ENCODE measurements at regions not wholly inside any gene's neighbourhood (a gene's known extent, or its start where the extent isn't known, plus 50 kb on each side); places are given as distances from the start of the nearest gene placed in this dataset.

- H3K4me3 ChIP-seq (replicated peaks; ENCODE audit: insufficient read depth, low read length) = no peak overlapping the region
- no peak for DNase-seq (ENCODE audit: low read depth in 1 of 2, low spot score in 1 of 2)
- no peak overlapping the region for H3K27ac ChIP-seq (replicated peaks)
- TF ChIP-seq POLR2AphosphoS5 (IDR thresholded peaks at IDR 0.05; ENCODE audit: low read depth) (no peak), CTCF (IDR thresholded peaks at IDR 0.05; ENCODE audit: insufficient read depth, low read length) (no peak), GABPA (IDR thresholded peaks at IDR 0.05; ENCODE audit: low read depth) (no peak), SPI1 (IDR thresholded peaks at IDR 0.05; ENCODE audit: borderline replicate concordance, low read depth) (no peak)
- TF ChIP-seq, protein P1, sequence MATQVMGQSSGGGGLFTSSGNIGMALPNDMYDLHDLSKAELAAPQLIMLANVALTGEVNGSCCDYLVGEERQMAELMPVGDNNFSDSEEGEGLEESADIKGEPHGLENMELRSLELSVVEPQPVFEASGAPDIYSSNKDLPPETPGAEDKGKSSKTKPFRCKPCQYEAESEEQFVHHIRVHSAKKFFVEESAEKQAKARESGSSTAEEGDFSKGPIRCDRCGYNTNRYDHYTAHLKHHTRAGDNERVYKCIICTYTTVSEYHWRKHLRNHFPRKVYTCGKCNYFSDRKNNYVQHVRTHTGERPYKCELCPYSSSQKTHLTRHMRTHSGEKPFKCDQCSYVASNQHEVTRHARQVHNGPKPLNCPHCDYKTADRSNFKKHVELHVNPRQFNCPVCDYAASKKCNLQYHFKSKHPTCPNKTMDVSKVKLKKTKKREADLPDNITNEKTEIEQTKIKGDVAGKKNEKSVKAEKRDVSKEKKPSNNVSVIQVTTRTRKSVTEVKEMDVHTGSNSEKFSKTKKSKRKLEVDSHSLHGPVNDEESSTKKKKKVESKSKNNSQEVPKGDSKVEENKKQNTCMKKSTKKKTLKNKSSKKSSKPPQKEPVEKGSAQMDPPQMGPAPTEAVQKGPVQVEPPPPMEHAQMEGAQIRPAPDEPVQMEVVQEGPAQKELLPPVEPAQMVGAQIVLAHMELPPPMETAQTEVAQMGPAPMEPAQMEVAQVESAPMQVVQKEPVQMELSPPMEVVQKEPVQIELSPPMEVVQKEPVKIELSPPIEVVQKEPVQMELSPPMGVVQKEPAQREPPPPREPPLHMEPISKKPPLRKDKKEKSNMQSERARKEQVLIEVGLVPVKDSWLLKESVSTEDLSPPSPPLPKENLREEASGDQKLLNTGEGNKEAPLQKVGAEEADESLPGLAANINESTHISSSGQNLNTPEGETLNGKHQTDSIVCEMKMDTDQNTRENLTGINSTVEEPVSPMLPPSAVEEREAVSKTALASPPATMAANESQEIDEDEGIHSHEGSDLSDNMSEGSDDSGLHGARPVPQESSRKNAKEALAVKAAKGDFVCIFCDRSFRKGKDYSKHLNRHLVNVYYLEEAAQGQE (IDR thresholded peaks at IDR 0.05; ENCODE audit: insufficient replicate concordance, low read depth) = no peak
- peaks cover 8% of the 10 kb centered on the region for H3K27me3 ChIP-seq (ENCODE audit: insufficient read depth, poor library complexity, severe bottlenecking)
Measured at GRCh38 chr13:59447031-59447430, 716.7 kb downstream of the DIAPH3 start.

DNA sequence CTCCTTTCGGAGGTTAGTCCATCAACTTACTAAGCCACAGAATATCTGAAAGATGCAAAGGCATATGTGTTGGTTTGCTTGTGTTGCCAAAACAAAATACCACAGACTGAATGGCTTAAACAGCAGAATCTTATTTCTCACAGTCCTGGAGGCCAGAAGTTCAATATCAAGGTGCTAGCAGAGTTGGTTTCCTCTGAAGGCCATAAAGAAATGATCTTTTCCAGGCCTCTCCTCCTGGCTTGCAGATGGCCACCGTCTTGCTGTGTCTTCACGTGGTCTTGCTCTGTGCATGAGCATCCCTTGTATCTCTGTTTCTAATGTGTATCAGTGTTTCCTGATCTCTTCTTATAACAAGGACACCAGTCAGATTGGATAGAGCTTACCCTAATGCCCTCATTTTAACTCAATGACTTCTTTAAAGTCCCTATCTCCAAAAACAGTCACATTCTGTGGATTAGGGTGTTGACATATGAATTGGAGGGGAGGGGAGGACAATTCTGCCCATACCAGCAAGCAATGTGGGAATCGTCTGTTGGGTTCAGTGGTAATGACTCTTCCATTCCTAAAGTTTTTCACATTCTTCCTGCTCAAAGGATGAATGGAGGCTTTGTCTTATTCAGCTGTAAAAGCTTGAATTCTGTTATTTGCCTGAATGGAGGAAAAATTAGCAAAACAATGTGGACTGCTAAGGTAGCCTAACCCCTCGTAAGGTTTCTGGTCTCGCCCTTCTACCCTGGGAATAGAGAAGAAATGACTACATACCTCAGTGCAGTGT, 715.7 kb downstream of the DIAPH3 start:
- TF ChIP-seq, protein P1 (IDR thresholded peaks at IDR 0.05; ENCODE audit: insufficient replicate concordance, low read depth) = no peak
- TF ChIP-seq POLR2AphosphoS5 (IDR thresholded peaks at IDR 0.05; ENCODE audit: low read depth) (no peak), CTCF (IDR thresholded peaks at IDR 0.05; ENCODE audit: insufficient read depth, low read length) (no peak), SPI1 (IDR thresholded peaks at IDR 0.05; ENCODE audit: borderline replicate concordance, low read depth) (no peak), GABPA (IDR thresholded peaks at IDR 0.05; ENCODE audit: low read depth) (no peak)
- no peak overlapping the region for H3K4me3 ChIP-seq (replicated peaks; ENCODE audit: insufficient read depth, low read length)
- no peak overlapping the region for H3K27ac ChIP-seq (replicated peaks)
- peaks cover 8% of the 10 kb centered on the region for H3K27me3 ChIP-seq (ENCODE audit: insufficient read depth, poor library complexity, severe bottlenecking)
- no peak for DNase-seq (ENCODE audit: low read depth in 1 of 2, low spot score in 1 of 2)

DNA sequence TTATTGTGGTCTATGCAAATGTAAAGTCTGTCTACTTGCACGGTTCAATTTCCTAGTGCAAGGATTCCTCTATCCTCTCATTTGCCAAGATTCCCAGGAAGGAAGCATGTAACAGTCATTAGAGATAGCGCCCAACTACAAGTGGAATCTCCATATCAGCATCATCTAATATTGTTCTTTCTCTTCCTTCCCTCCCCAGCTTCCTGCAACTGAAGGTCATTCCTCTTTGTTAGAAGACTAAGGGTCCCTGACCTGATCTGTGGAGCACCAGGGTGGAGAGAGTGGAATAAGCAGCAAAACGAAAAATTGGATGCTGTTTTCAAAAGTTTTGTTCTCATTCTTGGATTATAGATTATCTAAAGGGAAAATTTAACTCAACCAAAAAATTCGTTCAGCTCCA, 714.0 kb downstream of the DIAPH3 start:
- DNase-seq (ENCODE audit: low read depth in 1 of 2, low spot score in 1 of 2) = no peak
- Histone ChIP-seq H3K4me3 (replicated peaks; ENCODE audit: insufficient read depth, low read length) (no peak overlapping the region), H3K27me3 (ENCODE audit: insufficient read depth, poor library complexity, severe bottlenecking) (peaks cover 8% of the 10 kb centered on the region), H3K27ac (replicated peaks) (no peak overlapping the region)
- TF ChIP-seq, protein P1 (IDR thresholded peaks at IDR 0.05; ENCODE audit: insufficient replicate concordance, low read depth) = no peak
- no peak for TF ChIP-seq CTCF (IDR thresholded peaks at IDR 0.05; ENCODE audit: insufficient read depth, low read length)
- TF ChIP-seq POLR2AphosphoS5 (IDR thresholded peaks at IDR 0.05; ENCODE audit: low read depth) = no peak
- TF ChIP-seq SPI1 (IDR thresholded peaks at IDR 0.05; ENCODE audit: borderline replicate concordance, low read depth) = no peak
- no peak for TF ChIP-seq GABPA (IDR thresholded peaks at IDR 0.05; ENCODE audit: low read depth)

Measured in HL-60 (cell line).